ENCODE measurements at regions not wholly inside any gene's neighbourhood (a gene's known extent, or its start where the extent isn't known, plus 50 kb on each side); places are given as distances from the start of the nearest gene placed in this dataset.
"Not testable (repeated sequence)": the region's sequence is repeated elsewhere in the genome, so short reads cannot be mapped to it uniquely, and the experiment has no call there.

DNA sequence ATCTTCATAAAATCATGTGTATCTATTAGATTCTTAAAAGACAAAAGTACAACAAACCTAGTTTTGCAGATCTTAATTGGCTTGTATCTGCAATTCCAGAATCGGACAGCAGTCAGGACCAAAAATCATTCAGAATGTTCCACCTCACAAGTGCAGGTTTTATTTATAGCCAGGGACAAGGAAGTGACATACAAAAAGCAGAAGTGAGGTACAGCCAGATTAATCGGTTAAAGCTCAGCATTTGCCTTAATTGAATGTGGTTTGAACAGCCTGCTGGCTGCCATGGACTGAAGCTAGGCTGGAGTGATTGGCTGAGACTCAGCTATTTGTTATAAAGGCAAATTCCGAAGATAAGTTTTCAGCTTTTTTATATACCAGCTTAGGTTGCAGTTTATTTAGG lies 932.6 kb downstream of the C4orf33 start:
- Histone ChIP-seq H3K27ac (no peak overlapping the region), H3K9me3 (no peaks in the 10 kb centered on the region), H3K36me3 (no peaks in the 10 kb centered on the region), H3K4me1 (no peaks in the 10 kb centered on the region), H3K27me3 (no peaks in the 10 kb centered on the region), H3K4me3 (no peak overlapping the region)
- no peak for TF ChIP-seq POLR2A (IDR thresholded peaks at IDR 0.05)
- TF ChIP-seq, protein P1, sequence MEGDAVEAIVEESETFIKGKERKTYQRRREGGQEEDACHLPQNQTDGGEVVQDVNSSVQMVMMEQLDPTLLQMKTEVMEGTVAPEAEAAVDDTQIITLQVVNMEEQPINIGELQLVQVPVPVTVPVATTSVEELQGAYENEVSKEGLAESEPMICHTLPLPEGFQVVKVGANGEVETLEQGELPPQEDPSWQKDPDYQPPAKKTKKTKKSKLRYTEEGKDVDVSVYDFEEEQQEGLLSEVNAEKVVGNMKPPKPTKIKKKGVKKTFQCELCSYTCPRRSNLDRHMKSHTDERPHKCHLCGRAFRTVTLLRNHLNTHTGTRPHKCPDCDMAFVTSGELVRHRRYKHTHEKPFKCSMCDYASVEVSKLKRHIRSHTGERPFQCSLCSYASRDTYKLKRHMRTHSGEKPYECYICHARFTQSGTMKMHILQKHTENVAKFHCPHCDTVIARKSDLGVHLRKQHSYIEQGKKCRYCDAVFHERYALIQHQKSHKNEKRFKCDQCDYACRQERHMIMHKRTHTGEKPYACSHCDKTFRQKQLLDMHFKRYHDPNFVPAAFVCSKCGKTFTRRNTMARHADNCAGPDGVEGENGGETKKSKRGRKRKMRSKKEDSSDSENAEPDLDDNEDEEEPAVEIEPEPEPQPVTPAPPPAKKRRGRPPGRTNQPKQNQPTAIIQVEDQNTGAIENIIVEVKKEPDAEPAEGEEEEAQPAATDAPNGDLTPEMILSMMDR (IDR thresholded peaks at IDR 0.05), result no peak
- DNase-seq (no peak), ATAC-seq (no peak)
- intact Hi-C loops (cut with DNase I), result no loop called here
- 24% methylated on average over 3 of the region's 3 CpGs for WGBS (ENCODE audit: insufficient coverage, low coverage, low lambda C conversion rate, missing lambda C conversion rate)

DNA sequence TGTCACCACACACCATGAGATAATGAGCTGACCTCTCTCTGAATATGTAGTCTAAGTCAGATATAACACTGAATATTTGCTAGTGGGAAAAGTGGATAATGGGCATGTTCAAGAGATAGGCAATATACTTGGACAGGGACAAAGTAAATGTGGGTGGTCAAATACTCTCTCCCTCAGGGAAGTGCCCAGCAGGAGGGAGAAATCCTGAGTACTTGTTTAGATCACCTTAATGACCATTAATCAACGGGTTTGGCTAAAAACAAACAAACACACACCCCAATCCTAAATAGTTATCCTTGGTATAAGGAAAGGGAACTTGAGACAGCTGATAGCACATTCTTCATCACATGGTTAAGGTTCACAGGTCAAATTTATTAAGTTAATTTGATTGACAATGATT lies 933.5 kb downstream of the C4orf33 start:
- intact Hi-C loops (cut with DNase I), result no loop called here
- ATAC-seq (no peak), DNase-seq (no peak)
- Histone ChIP-seq H3K4me1 (no peaks in the 10 kb centered on the region), H3K4me3 (no peak overlapping the region), H3K36me3 (no peaks in the 10 kb centered on the region), H3K9me3 (no peaks in the 10 kb centered on the region), H3K27ac (no peak overlapping the region), H3K27me3 (no peaks in the 10 kb centered on the region)
- no peak for TF ChIP-seq POLR2A (IDR thresholded peaks at IDR 0.05)
- TF ChIP-seq, protein P1 (IDR thresholded peaks at IDR 0.05), result no peak
- WGBS (ENCODE audit: insufficient coverage, low coverage, low lambda C conversion rate, missing lambda C conversion rate), result 33% methylated on average over 1 of the region's 1 CpG

- ATAC-seq, result no peak
These were observed 935.9 kb downstream of the C4orf33 start for GRCh38 chr4:130031858-130032257.

DNA sequence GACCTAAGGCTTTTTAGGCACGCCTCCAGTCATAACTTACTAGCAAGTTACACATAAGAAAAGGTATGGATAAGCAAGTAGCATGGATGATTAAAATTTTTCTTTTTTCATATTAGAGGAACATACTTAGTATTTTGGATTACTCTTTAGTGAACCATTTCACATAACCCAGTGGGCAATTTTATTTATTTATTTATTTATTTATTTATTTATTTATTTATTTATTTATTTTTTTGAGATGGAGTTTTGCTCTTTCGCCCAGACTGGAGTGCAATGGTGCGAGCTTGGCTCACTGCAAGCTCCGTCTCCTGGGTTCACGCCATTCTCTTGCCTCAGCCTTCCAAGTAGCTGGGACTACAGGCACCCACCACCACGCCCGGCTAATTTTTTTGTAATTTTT lies 937.7 kb downstream of the C4orf33 start:
- DNase-seq; H3K4me1 ChIP-seq; H3K36me3 ChIP-seq; H3K27me3 ChIP-seq; ATAC-seq; intact Hi-C loops (cut with DNase I); H3K9me3 ChIP-seq; H3K27ac ChIP-seq; H3K4me3 ChIP-seq: not testable (repeated sequence)
- WGBS (ENCODE audit: insufficient coverage, low coverage, low lambda C conversion rate, missing lambda C conversion rate), result 97% methylated on average over 3 of the region's 7 CpGs

More at GRCh38 chr4:130031858-130032257, 935.9 kb downstream of the C4orf33 start:
- H3K9me3 ChIP-seq, result no peaks in the 10 kb centered on the region
- H3K36me3 ChIP-seq, result no peaks in the 10 kb centered on the region
- no peak for DNase-seq
- TF ChIP-seq, protein P1 (IDR thresholded peaks at IDR 0.05), result no peak
- no peak for TF ChIP-seq POLR2A (IDR thresholded peaks at IDR 0.05)
- H3K4me3 ChIP-seq, result no peak overlapping the region
- intact Hi-C loops (cut with DNase I), result no loop called here
- no peak overlapping the region for H3K27ac ChIP-seq
- no peaks in the 10 kb centered on the region for H3K27me3 ChIP-seq
- no peaks in the 10 kb centered on the region for H3K4me1 ChIP-seq
- 77% methylated on average over 4 of the region's 4 CpGs for WGBS (ENCODE audit: insufficient coverage, low coverage, low lambda C conversion rate, missing lambda C conversion rate)

- H3K27ac ChIP-seq, result no peak overlapping the region
- no peak for TF ChIP-seq POLR2A (IDR thresholded peaks at IDR 0.05)
- TF ChIP-seq, protein P1 (IDR thresholded peaks at IDR 0.05), result no peak
- no peaks in the 10 kb centered on the region for H3K36me3 ChIP-seq
- no peaks in the 10 kb centered on the region for H3K9me3 ChIP-seq
- no peaks in the 10 kb centered on the region for H3K27me3 ChIP-seq
- no peak overlapping the region for H3K4me3 ChIP-seq
- no peaks in the 10 kb centered on the region for H3K4me1 ChIP-seq
- DNase-seq, result no peak
- intact Hi-C loops (cut with DNase I), result no loop called here
- no peak for ATAC-seq
These were observed 938.9 kb downstream of the C4orf33 start for GRCh38 chr4:130034876-130035275.

All from right lobe of liver (tissue), 6 donors.